HCT116 (cell line): ENCODE measurements at regions not wholly inside any gene's neighbourhood (a gene's known extent, or its start where the extent isn't known, plus 50 kb on each side); places are given as distances from the start of the nearest gene placed in this dataset.

ENCODE experiments used
- ATAC-seq: fragments of 200-7000 bp; cut with Tn5 transposase; 2 replicates; pipeline ENCODE4 v1.9.1; 2020; ENCODE audit warnings: mild to moderate bottlenecking, moderate library complexity
- BruUV-seq: library from RNA; stranded (reverse); fragments of 400-500 nt; replicated peaks from 2 replicates; lab custom pipeline; 2021; lab: Mats Ljungman, UMichigan
- CTCF ChIA-PET: fragments of 300-600 bp; sonication (Branson Sonifier 250); formaldehyde crosslinking; loops from one replicate; lab custom pipeline; 2021; ENCODE audit warnings: antibody characterized with exemption; lab: Charles Lee
- POLR2A ChIA-PET: fragments of 300-600, 350-600 bp; sonication (Branson Sonifier 250); formaldehyde crosslinking; loops from one replicate; lab custom pipeline; 2021; ENCODE audit warnings: antibody characterized with exemption; lab: Charles Lee
- RAD21 ChIA-PET, 2 experiments: fragments of 300-600 bp; sonication (Branson Sonifier 250); formaldehyde crosslinking; loops; one replicate each; lab custom pipeline; 2023; ENCODE audit warnings: low total read pairs in 2 of 2; ENCODE audit not compliant: uncharacterized antibody in 2 of 2, unreplicated experiment in 2 of 2, low non-redundant PET in 1 of 2; lab: Charles Lee
- DNase-seq: peaks from one replicate; pipeline ENCODE4 v3.0.0-alpha.2; 2010; ENCODE audit warnings: low read depth, low spot score
- H2AFZ ChIP-seq: fragments of 200-600 bp; shearing (Covaris generic), sonication (generic); 2 replicates; pipeline ENCODE4 v1.6.1; 2017; ENCODE audit warnings: low read depth, mixed run types, mixed read lengths, antibody characterized with exemption, low read length; ENCODE audit not compliant: poor library complexity, severe bottlenecking
- H3K27ac ChIP-seq: 2 replicates; pipeline ENCODE4 v1.5.1; 2012; ENCODE audit warnings: low read depth, low read length
- H3K27me3 ChIP-seq: fragments of 200-600 bp; sonication (generic); 2 replicates; pipeline ENCODE4 v1.6.1; 2016; ENCODE audit warnings: mixed run types, low read length, mixed read lengths; ENCODE audit not compliant: insufficient read depth
- H3K36me3 ChIP-seq, 2 experiments: fragments of 200-500 bp in 1 of 2; fragments of 200-600 bp in 1 of 2; sonication (Bioruptor generic) in 1 of 2; sonication (generic) in 1 of 2; 2 replicates each; pipeline versions ENCODE4 v1.5.1 to v1.6.1; 2014 to 2016; ENCODE audit warnings: low read length in 2 of 2, inconsistent platforms in 1 of 2, mixed read lengths in 1 of 2, mixed run types in 1 of 2; ENCODE audit not compliant: insufficient read depth in 2 of 2, control insufficient read depth in 1 of 2
- H3K4me1 ChIP-seq, 2 experiments: fragments of 200-600 bp in 1 of 2; sonication (generic) in 1 of 2; 2 replicates each; pipeline versions ENCODE4 v1.5.1 to v1.6.1; 2012 to 2017; ENCODE audit warnings: low read length in 2 of 2, inconsistent platforms in 1 of 2, mild to moderate bottlenecking in 1 of 2, mixed read lengths in 1 of 2, mixed run types in 1 of 2, moderate library complexity in 1 of 2; ENCODE audit not compliant: insufficient read depth in 2 of 2, control insufficient read depth in 1 of 2
- H3K4me2 ChIP-seq: fragments of 200-600 bp; sonication (generic); 2 replicates; pipeline ENCODE4 v1.6.1; 2017; ENCODE audit warnings: mixed run types, low read length, mixed read lengths
- H3K4me3 ChIP-seq, 2 experiments: fragments of 200-600 bp in 1 of 2; sonication (generic) in 1 of 2; replicated peaks in 1 of 2; 2 replicates each; pipeline ENCODE4 v1.5.1; 2011 to 2016; ENCODE audit warnings: low read length in 2 of 2, control low read depth in 1 of 2, low read depth in 1 of 2, mild to moderate bottlenecking in 1 of 2, mixed read lengths in 1 of 2, mixed run types in 1 of 2
- H3K79me2 ChIP-seq: fragments of 200-600 bp; sonication (generic); 2 replicates; pipeline ENCODE4 v1.6.1; 2017; ENCODE audit warnings: mild to moderate bottlenecking, mixed run types, low read length, moderate library complexity, mixed read lengths; ENCODE audit not compliant: insufficient read depth
- H3K9ac ChIP-seq: fragments of 200-600 bp; sonication (generic); 2 replicates; pipeline ENCODE4 v1.6.1; 2016; ENCODE audit warnings: low read length, mixed read lengths
- H3K9me2 ChIP-seq: fragments of 200-600 bp; sonication (generic), shearing (Covaris generic); 2 replicates; pipeline ENCODE4 v1.6.1; 2017; ENCODE audit warnings: mixed run types, mild to moderate bottlenecking, moderate library complexity; ENCODE audit not compliant: insufficient read depth
- H3K9me3 ChIP-seq, 2 experiments: fragments of 200-500 bp in 1 of 2; fragments of 200-600 bp in 1 of 2; sonication (Bioruptor generic) in 1 of 2; sonication (generic) in 1 of 2; 2 replicates each; pipeline ENCODE4 v1.6.1; 2014 to 2017; ENCODE audit warnings: low read length in 2 of 2, mixed read lengths in 2 of 2, inconsistent platforms in 1 of 2, low read depth in 1 of 2, mild to moderate bottlenecking in 1 of 2, mixed run types in 1 of 2, moderate library complexity in 1 of 2; ENCODE audit not compliant: control insufficient read depth in 1 of 2, insufficient read depth in 1 of 2
- H4K20me1 ChIP-seq: fragments of 200-600 bp; sonication (generic), shearing (Covaris generic); 2 replicates; pipeline ENCODE4 v1.6.1; 2017; ENCODE audit warnings: mixed run types, mild to moderate bottlenecking, moderate library complexity; ENCODE audit not compliant: insufficient read depth
- CBX3 ChIP-seq: IDR thresholded peaks from 2 replicates; pipeline ENCODE4 v1.6.1; 2012; ENCODE audit warnings: low read depth
- CEBPB ChIP-seq: IDR thresholded peaks from 2 replicates; pipeline ENCODE4 v1.6.1; 2012; ENCODE audit warnings: low read depth
- CTCF ChIP-seq, 3 experiments: fragments of 200-600 bp in 1 of 3; sonication (generic) in 1 of 3; IDR thresholded peaks in 2 of 3; conservative IDR thresholded peaks in 1 of 3; 2 replicates each; pipeline ENCODE4 v1.5.1; 2012 to 2017; ENCODE audit warnings: low read depth in 2 of 3, low read length in 2 of 3, antibody characterized with exemption in 1 of 3, borderline replicate concordance in 1 of 3, control low read depth in 1 of 3, mild to moderate bottlenecking in 1 of 3, mixed read lengths in 1 of 3, mixed run types in 1 of 3, moderate library complexity in 1 of 3; ENCODE audit not compliant: insufficient read depth in 1 of 3
- ELF1 ChIP-seq: IDR thresholded peaks from 2 replicates; pipeline ENCODE4 v1.6.1; 2012; ENCODE audit warnings: low read depth, borderline replicate concordance
- EZH2 ChIP-seq: fragments of 200-600 bp; sonication (generic); IDR thresholded peaks from 2 replicates; pipeline ENCODE4 v1.6.1; 2017; ENCODE audit warnings: antibody characterized with exemption, mixed run types
- EZH2phosphoT487 ChIP-seq: fragments of 200-600 bp; IDR thresholded peaks from 2 replicates; pipeline ENCODE4 v1.6.1; 2018; ENCODE audit warnings: antibody characterized with exemption, borderline replicate concordance
- FOSL1 ChIP-seq: IDR thresholded peaks from 2 replicates; pipeline ENCODE4 v1.6.1; 2012; ENCODE audit warnings: low read depth
- MAX ChIP-seq: IDR thresholded peaks from 2 replicates; pipeline ENCODE4 v1.6.1; 2012
- POLR2A ChIP-seq: IDR thresholded peaks from 2 replicates; pipeline ENCODE4 v1.7.0; 2011; ENCODE audit warnings: borderline replicate concordance; ENCODE audit not compliant: insufficient read depth, insufficient read length; ENCODE audit errors: extremely low read depth
- POLR2AphosphoS5 ChIP-seq: IDR thresholded peaks from 2 replicates; pipeline ENCODE4 v1.6.1; 2011; ENCODE audit warnings: mild to moderate bottlenecking, low read depth, low read length, moderate library complexity
- RAD21 ChIP-seq: IDR thresholded peaks from 2 replicates; pipeline ENCODE4 v1.6.1; 2012; ENCODE audit warnings: low read depth, mild to moderate bottlenecking
- SIN3A ChIP-seq: IDR thresholded peaks from 2 replicates; pipeline ENCODE4 v1.6.1; 2012; ENCODE audit warnings: low read depth
- SP1 ChIP-seq: IDR thresholded peaks from 2 replicates; pipeline ENCODE4 v1.6.1; 2012; ENCODE audit warnings: low read depth
- SRF ChIP-seq: IDR thresholded peaks from 2 replicates; pipeline ENCODE4 v1.6.1; 2012; ENCODE audit warnings: low read depth
- YY1 ChIP-seq: IDR thresholded peaks from 2 replicates; pipeline ENCODE4 v1.6.1; 2011; ENCODE audit warnings: low read length, low read depth, moderate library complexity, mild to moderate bottlenecking; ENCODE audit not compliant: insufficient replicate concordance; ENCODE audit errors: extremely low read depth
- ZBTB33 ChIP-seq: IDR thresholded peaks from 2 replicates; pipeline ENCODE4 v1.6.1; 2011; ENCODE audit warnings: mild to moderate bottlenecking, low read length, moderate library complexity; ENCODE audit not compliant: insufficient replicate concordance; ENCODE audit errors: extremely low read depth
- ZFX ChIP-seq: fragments of 450-650 bp; IDR thresholded peaks from 2 replicates; pipeline ENCODE4 v1.6.1; 2017
- ZNF274 ChIP-seq: fragments of 200-500 bp; sonication (Bioruptor generic); IDR thresholded peaks from 2 replicates; pipeline ENCODE4 v1.6.1; 2014; ENCODE audit warnings: mild to moderate bottlenecking, low read depth, low read length, inconsistent platforms
- intact Hi-C: fragments of 100-400 bp; cut with micrococcal nuclease; formaldehyde crosslinking; loops from 2 replicates; pipeline ENCODE4 v1.10.0; 2022

GRCh38 chr4:115424852-115425251 is 311.4 kb upstream of the NDST4 start:
- ATAC-seq = no peak
- Histone ChIP-seq H3K27me3 (no peaks in the 10 kb centered on the region), H3K36me3 (no peaks in the 10 kb centered on the region), H3K9me2 (no peaks in the 10 kb centered on the region), H3K4me1 (no peaks in the 10 kb centered on the region), H3K4me3 (no peak overlapping the region), H3K9me3 (no peaks in the 10 kb centered on the region; a peak in 1 of 4 replicates), H3K9ac (no peak overlapping the region), H4K20me1 (no peaks in the 10 kb centered on the region), H3K27ac (no peak overlapping the region), H3K79me2 (no peaks in the 10 kb centered on the region), H2AFZ (no peak overlapping the region), H3K4me2 (no peak overlapping the region)
- no peak for TF ChIP-seq MAX
- no peak for TF ChIP-seq YY1
- no peak for TF ChIP-seq CBX3
- no peak for TF ChIP-seq SIN3A
- TF ChIP-seq ZFX = no peak
- TF ChIP-seq EZH2 = no peak
- TF ChIP-seq SRF = no peak
- no peak for TF ChIP-seq EZH2phosphoT487
- no peak for TF ChIP-seq ZNF274
- TF ChIP-seq POLR2A = no peak
- no peak for TF ChIP-seq SP1
- TF ChIP-seq CTCF (IDR thresholded peaks at IDR 0.05 in 2 of 3, conservative IDR thresholded peaks at IDR 0.05 in 1 of 3; ENCODE audit: borderline replicate concordance in 1 of 3, insufficient read depth in 1 of 3, low read depth in 2 of 3, low read length in 2 of 3) = no peak
- TF ChIP-seq RAD21 = no peak
- no peak for TF ChIP-seq POLR2AphosphoS5
- TF ChIP-seq ELF1 = no peak
- TF ChIP-seq CEBPB = no peak
- TF ChIP-seq ZBTB33 = no peak
- TF ChIP-seq FOSL1 = no peak
- intact Hi-C loops = no loop called here
- CTCF ChIA-PET = no interaction called here
- no TSS peak for BruUV-seq
- POLR2A ChIA-PET = no interaction called here
- DNase-seq = no peak
- RAD21 ChIA-PET = no interaction called here
